DMS 273 treated with DMSO at 0.1 percent for 48 hours (cell line): ENCODE measurements at regions not wholly inside any gene's neighbourhood (a gene's known extent, or its start where the extent isn't known, plus 50 kb on each side); places are given as distances from the start of the nearest gene placed in this dataset.
A peak's percentile ranks its signal among the peaks of the same experiment; 100 is the strongest.
"Not testable (repeated sequence)": the region's sequence is repeated elsewhere in the genome, so short reads cannot be mapped to it uniquely, and the experiment has no call there.

Experiments
- DNase-seq: peaks from one replicate; lab custom pipeline; 2025; lab: John Stamatoyannopoulos, UW

GRCh38 chrX:110965409-110966090 is 130.4 kb upstream of the PAK3 start:
- DNase-seq: no peak

GRCh38 chrX:110964786-110965185 is 131.2 kb upstream of the PAK3 start:
- no peak for DNase-seq

- no peak for DNase-seq
Observed at GRCh38 chrX:110962451-110962850, 133.5 kb upstream of the PAK3 start.

- DNase-seq: no peak
Observed at GRCh38 chrX:110955706-110956105, 140.3 kb upstream of the PAK3 start.

- DNase-seq: no peak
Observed at GRCh38 chrX:110954428-110955100, 141.4 kb upstream of the PAK3 start.

DNA sequence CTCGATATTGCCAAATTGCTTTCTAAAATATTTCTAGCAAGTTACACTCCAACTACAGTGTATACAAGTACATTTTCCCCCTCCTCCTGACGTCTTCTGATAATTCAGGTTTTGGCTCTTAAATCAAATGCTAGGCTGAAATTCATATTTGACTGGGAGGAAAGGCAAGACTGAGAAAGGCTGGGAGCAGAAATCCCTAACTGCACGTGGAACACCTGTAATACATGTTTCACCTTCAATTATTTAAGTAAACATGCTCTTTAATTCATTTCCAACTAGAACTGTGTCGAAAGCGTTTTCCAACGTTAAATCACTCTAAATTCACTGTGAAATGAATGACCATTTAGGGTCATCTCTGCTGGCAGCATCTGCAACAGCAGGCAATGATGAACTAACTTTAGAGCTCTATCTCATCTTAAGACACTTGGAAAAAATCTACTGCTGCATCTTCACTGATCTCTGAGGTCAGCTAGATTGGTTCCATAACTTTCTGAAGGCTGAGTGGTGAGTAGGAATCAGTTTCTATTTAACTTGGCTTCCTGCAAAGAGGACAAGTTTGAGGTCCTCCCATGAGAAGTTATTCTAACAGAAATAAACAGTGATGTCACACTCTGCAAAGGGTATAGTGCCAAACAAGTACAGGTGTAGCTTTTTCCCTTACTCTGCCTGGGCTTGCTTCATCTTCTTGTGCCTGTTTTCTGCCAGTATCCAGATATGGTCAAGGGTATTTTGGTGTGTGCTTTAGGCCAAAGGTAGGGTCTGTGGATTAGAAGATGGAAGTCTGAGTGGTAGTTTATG is 144.3 kb upstream of the PAK3 start:
- no peak for DNase-seq

- no peak for DNase-seq
Observed at GRCh38 chrX:110944751-110945675, 149.4 kb upstream of the CHRDL1 start.

GRCh38 chrX:110944311-110944750 is 148.7 kb upstream of the CHRDL1 start:
- DNase-seq: no peak

GRCh38 chrX:110941906-110942305 is 146.3 kb upstream of the CHRDL1 start:
- DNase-seq: no peak

GRCh38 chrX:110938977-110939732 is 143.5 kb upstream of the CHRDL1 start:
- no peak for DNase-seq

DNA sequence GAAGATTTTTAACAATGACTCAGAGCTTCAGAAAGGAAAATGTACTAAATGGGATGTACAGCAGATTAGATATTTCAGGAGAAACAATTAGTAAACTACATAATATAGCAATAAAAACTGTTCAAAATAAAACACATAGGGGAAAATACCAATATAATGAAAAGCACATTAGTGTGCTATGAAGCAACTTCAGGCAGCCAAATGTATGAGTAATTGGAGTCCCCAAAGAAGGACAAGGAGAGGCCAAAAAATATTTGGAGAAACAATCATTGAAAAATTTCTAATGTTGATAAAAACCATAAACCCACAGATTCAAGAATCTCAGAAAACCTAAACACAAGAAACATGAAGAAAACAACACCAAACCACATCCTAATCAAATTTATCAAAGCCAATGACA is 129.3 kb upstream of the CHRDL1 start:
- DNase-seq: no peak

DNA sequence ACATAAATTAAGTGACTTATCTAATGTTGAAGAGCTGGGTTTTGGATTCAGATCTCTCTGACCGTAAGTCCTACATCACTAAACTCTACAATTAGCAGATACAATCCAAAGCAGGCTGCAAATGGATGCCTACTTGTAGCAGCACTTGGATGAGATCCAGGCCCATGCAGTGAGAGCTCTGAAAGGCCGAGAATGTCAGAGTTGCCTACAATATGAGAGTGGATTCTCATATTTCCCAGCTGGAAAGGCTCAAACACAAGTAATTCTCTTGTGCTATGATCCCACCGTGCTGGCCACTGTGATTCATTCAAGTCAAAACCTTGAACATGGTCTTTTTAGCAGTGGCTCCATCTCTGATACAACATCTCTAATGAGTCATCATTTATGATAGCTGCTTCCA is 125.4 kb upstream of the CHRDL1 start:
- no peak for DNase-seq

- DNase-seq: no peak
Observed at GRCh38 chrX:110915570-110915969, 120.0 kb upstream of the CHRDL1 start.

DNA sequence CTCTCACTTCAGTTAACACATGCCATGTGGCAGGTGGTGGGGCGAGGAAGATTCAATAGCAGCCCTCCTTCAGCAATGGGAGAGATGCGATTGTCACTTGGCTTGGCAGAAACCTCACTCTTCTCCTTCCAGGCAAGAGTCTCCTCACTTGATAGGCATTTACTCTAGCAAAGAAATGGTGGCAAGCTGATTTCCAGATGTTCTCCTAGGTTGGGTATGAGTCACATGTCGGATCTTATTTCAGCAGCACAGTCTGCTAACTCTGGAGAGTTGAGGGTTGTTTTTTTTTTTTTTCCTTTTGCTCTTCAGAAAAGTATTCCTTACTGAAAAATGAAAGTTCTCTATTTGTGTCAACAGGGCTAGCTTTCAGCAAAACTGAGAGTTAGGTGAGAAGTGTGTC is 119.5 kb upstream of the CHRDL1 start:
- peak; percentile 14 for DNase-seq

DNA sequence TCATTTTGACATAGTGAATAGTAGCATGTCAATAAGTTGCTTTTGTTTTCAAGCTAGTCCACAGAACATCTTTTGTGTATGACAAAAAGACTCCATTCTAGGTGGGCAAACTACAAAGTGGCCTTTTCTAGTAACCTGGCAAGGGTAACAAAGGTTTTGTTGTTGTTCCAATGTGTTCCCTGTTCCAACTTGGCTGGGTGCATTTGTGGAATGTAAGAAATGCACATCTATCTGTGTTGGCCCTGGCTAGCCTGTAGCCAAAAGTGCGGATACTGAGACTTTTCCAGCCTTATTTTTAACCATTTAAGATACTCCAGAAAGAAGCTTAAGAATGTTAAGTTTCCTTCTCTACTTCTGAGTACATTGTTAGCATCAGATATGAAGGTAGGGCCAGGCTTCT is 118.7 kb upstream of the CHRDL1 start:
- DNase-seq: no peak

GRCh38 chrX:110904747-110905146 is 109.1 kb upstream of the CHRDL1 start:
- DNase-seq: not testable (repeated sequence)

DNA sequence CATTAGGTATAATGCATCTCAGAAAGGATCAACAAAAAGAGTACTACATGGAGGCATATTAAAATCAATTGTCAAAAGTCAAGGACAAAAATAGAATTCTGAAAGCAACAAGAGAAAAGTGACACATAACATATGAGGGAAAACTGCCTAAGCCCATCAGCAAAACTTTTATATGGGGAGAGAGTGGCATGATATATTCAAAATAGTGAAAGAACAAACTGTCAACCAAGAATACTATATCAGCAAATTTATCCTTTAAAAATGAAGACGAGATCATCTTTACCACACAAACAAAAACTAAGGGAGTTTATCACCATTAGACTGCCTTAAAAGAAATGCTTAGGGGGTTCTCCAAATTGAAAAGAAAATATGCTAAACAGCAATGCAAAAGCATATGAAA is 86.4 kb upstream of the CHRDL1 start:
- DNase-seq: no peak

DNA sequence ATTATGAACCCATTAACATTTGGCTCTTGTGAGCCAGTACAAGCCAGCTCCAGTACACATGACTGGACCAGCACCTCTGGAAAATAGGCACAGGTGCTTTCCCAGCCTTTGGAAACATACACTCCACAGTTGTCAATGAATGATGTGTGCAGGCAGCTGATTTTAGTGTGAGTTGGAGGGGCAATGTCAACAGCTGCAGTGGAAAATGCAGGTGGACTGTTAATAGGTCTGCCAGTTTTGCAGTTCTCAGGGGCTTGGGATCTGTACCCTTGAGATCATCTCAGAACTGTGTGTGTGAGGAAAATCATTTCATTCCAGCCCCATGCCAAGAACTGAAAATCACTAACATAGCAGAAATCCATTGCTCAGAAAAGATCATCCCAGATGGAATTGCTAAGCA is 81.7 kb upstream of the CHRDL1 start:
- no peak for DNase-seq

GRCh38 chrX:110871839-110872238 is 76.2 kb upstream of the CHRDL1 start:
- DNase-seq: no peak

DNA sequence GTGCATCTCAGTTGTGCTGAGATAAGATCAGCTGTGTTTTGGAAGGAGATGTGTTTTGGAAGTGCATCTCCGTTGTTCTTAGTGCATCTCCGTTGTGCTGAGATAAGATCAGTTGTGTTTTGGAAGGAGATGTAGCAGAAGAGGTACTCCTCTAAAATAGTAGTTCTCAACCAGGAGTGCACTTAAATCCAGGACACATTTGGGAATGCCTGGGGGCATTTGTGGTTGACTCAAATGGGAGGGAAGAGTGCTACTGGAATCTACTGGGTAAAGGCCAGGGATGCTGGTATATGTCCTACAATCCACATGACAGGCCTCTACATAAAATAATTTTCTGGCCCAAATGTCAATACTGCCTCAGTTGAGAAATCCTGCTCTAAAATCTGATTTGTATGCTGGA is 70.8 kb upstream of the CHRDL1 start:
- no peak for DNase-seq

DNA sequence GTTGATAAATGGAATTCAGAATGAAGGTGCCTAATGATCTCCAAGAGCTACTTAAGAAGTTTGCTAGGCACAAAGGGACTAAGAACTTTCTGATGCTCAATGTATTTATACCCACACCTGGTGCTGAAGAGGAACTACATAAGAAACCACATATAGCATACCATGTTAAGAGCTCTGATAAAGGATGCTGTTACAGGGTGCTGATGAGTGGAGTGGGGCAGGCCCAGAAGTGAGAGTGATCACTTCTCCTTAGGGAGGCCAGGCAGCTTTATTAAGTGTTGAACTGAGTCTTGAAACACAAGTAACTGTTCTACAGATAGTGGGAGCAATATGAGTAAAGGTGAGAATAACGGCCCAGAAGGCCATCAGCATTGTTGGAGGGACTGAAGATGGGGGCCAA is 68.3 kb upstream of the CHRDL1 start:
- DNase-seq: no peak
